Neuronal stem cell (in vitro differentiated cells): ENCODE measurements at regions not wholly inside any gene's neighbourhood (a gene's known extent, or its start where the extent isn't known, plus 50 kb on each side); places are given as distances from the start of the nearest gene placed in this dataset.
A peak's percentile ranks its signal among the peaks of the same experiment; 100 is the strongest.
"Not testable (repeated sequence)": the region's sequence is repeated elsewhere in the genome, so short reads cannot be mapped to it uniquely, and the experiment has no call there.

ENCODE experiments used
- DNase-seq: peaks from one replicate; pipeline ENCODE4 v3.0.0-alpha.2; 2013; ENCODE audit warnings: low spot score
- H2AFZ ChIP-seq: one replicate; pipeline ENCODE4 v1.6.1; 2013; ENCODE audit warnings: mild to moderate bottlenecking, low read length, inconsistent platforms
- H2AK5ac ChIP-seq: 2 replicates; pipeline ENCODE4 v1.6.1; 2013; ENCODE audit warnings: low read depth, mild to moderate bottlenecking, inconsistent platforms, low read length, moderate library complexity, mixed read lengths
- H2BK120ac ChIP-seq: 2 replicates; pipeline ENCODE4 v1.6.1; 2013; ENCODE audit warnings: low read depth, mild to moderate bottlenecking, inconsistent platforms, low read length, moderate library complexity, mixed read lengths
- H2BK12ac ChIP-seq: one replicate; pipeline ENCODE4 v1.6.1; 2013; ENCODE audit warnings: low read length, inconsistent platforms
- H2BK15ac ChIP-seq: 2 replicates; pipeline ENCODE4 v1.6.1; 2013; ENCODE audit warnings: mild to moderate bottlenecking, low read length, inconsistent platforms, mixed read lengths
- H2BK5ac ChIP-seq: one replicate; pipeline ENCODE4 v1.6.1; 2013; ENCODE audit warnings: inconsistent platforms, mild to moderate bottlenecking, low read length, moderate library complexity
- H3K14ac ChIP-seq: one replicate; pipeline ENCODE4 v1.6.1; 2013; ENCODE audit warnings: low read length, inconsistent platforms
- H3K18ac ChIP-seq: 2 replicates; pipeline ENCODE4 v1.6.1; 2013; ENCODE audit warnings: low read length, inconsistent platforms
- H3K23ac ChIP-seq: 2 replicates; pipeline ENCODE4 v1.6.1; 2013; ENCODE audit warnings: low read depth, mild to moderate bottlenecking, mixed read lengths, low read length, inconsistent platforms; ENCODE audit not compliant: poor library complexity
- H3K27ac ChIP-seq: replicated peaks from 3 replicates; pipeline ENCODE4 v1.5.1; 2013; ENCODE audit warnings: low read length, inconsistent platforms
- H3K27me3 ChIP-seq, 3 experiments: 2 replicates each; pipeline ENCODE4 v1.6.1; 2013; ENCODE audit warnings: low read length in 3 of 3, mild to moderate bottlenecking in 2 of 3, inconsistent platforms in 1 of 3, low read depth in 1 of 3, mixed read lengths in 1 of 3, moderate library complexity in 1 of 3; ENCODE audit not compliant: control insufficient read depth in 3 of 3, insufficient read depth in 3 of 3
- H3K36me3 ChIP-seq, 2 donors: replicated peaks in 1 of 2; 2 replicates each; pipeline ENCODE4 v1.6.1; 2013; ENCODE audit warnings: low read length in 2 of 2; ENCODE audit not compliant: control insufficient read depth in 2 of 2, insufficient read depth in 2 of 2
- H3K4ac ChIP-seq: 2 replicates; pipeline ENCODE4 v1.6.1; 2013; ENCODE audit warnings: inconsistent platforms, mild to moderate bottlenecking, low read length, moderate library complexity
- H3K4me1 ChIP-seq, 2 donors: 1 replicate in 1 of 2; 2 replicates in 1 of 2; pipeline ENCODE4 v1.6.1; 2013; ENCODE audit warnings: low read length in 2 of 2, low read depth in 1 of 2; ENCODE audit not compliant: control insufficient read depth in 2 of 2, insufficient read depth in 1 of 2
- H3K4me2 ChIP-seq: one replicate; pipeline ENCODE4 v1.6.1; 2013; ENCODE audit warnings: mild to moderate bottlenecking, low read length, inconsistent platforms; ENCODE audit not compliant: insufficient read depth, poor library complexity, severe bottlenecking
- H3K4me3 ChIP-seq, 2 donors: 2 replicates each; pipeline ENCODE4 v1.5.1; 2013; ENCODE audit warnings: low read length in 2 of 2, mild to moderate bottlenecking in 2 of 2, inconsistent platforms in 1 of 2, moderate library complexity in 1 of 2
- H3K79me1 ChIP-seq: one replicate; pipeline ENCODE4 v1.6.1; 2013; ENCODE audit warnings: low read depth, mild to moderate bottlenecking, inconsistent platforms, low read length, moderate library complexity
- H3K9ac ChIP-seq: one replicate; pipeline ENCODE4 v1.6.1; 2013; ENCODE audit warnings: mild to moderate bottlenecking, low read depth, low read length, inconsistent platforms; ENCODE audit not compliant: poor library complexity
- H3K9me3 ChIP-seq, 2 donors: replicated peaks in 1 of 2; 2 replicates each; pipeline versions ENCODE3 to v1.6.1; 2013; ENCODE audit warnings: low read length in 2 of 2, mild to moderate bottlenecking in 2 of 2, inconsistent platforms in 1 of 2, low read depth in 1 of 2, mixed read lengths in 1 of 2, moderate library complexity in 1 of 2; ENCODE audit not compliant: control insufficient read depth in 2 of 2, insufficient read depth in 1 of 2
- H4K8ac ChIP-seq: one replicate; pipeline ENCODE4 v1.6.1; 2013; ENCODE audit warnings: low read depth, mild to moderate bottlenecking, inconsistent platforms, low read length, moderate library complexity
- H4K91ac ChIP-seq: one replicate; pipeline ENCODE4 v1.6.1; 2013; ENCODE audit warnings: low read length, low read depth, mild to moderate bottlenecking, inconsistent platforms; ENCODE audit not compliant: poor library complexity
- WGBS, 2 donors: extraction: QIAGEN DNeasy Blood & Tissue Kit; methylation state at CpG; one replicate each; pipeline ENCODE4 v1.1.7; 2013; ENCODE audit warnings: missing lambda C conversion rate in 2 of 2, mixed read lengths in 1 of 2; ENCODE audit not compliant: insufficient read length in 2 of 2, insufficient replicate concordance in 1 of 2; ENCODE audit errors: extremely low coverage in 2 of 2; 5-methylcytosine and 5-hydroxymethylcytosine counted together

DNA sequence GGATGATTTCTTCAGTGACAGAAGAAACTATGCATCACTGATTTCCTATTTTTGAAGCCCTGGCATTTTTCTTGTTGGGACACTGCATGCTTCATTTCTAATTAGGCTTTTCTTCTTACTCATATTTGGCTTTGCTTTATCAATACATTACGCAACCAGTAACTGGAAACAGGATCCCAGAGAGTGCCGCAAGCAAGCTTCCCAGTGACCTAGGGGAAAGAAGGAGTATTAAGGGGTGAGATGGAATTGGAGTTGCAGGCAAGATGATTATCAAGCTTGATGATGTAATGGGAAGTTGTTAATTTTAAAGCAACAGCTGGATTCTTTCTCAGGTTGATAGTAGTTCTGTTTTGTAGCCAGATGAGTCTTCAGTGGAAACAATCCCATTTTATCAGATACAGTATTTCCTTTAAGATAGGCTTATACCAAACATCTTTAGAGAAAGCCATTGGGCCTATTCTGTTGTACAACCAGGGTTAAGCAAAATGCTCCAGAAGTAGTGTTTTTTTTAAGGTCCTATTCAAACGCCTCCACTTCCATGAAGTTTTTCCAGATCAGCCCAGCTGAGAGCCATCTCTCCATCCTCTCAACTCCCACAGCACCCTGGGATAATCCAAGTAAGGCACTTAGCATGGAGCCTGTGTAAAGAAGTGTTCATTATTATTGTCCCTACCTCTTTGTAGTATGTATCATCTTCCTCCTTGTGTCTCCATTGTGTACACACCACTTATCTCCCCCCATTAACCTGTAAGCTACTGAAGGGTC is 69.5 kb upstream of the GPR89A start:
- H3K9ac ChIP-seq, H3K36me3 ChIP-seq, H3K23ac ChIP-seq, H3K4ac ChIP-seq, H2BK5ac ChIP-seq, H2BK15ac ChIP-seq, H4K8ac ChIP-seq, H3K27ac ChIP-seq, DNase-seq, H3K4me1 ChIP-seq, H2BK120ac ChIP-seq, H4K91ac ChIP-seq, H3K18ac ChIP-seq, H3K4me2 ChIP-seq, H3K4me3 ChIP-seq, H3K79me1 ChIP-seq, H2AFZ ChIP-seq, H3K14ac ChIP-seq, H2AK5ac ChIP-seq, H2BK12ac ChIP-seq, H3K27me3 ChIP-seq, H3K9me3 ChIP-seq: not testable (repeated sequence)
- WGBS, 2 donors, result no CpG with 5 or more reads among the region's 3 CpGs

- H3K36me3 ChIP-seq, H3K4me3 ChIP-seq, DNase-seq, H3K9ac ChIP-seq, H2AK5ac ChIP-seq, H4K91ac ChIP-seq, H2BK120ac ChIP-seq, H2BK12ac ChIP-seq, H2BK15ac ChIP-seq, H4K8ac ChIP-seq, H3K4me2 ChIP-seq, H3K23ac ChIP-seq, H3K14ac ChIP-seq, H3K27me3 ChIP-seq, H3K79me1 ChIP-seq, H3K4ac ChIP-seq, H3K9me3 ChIP-seq, H2AFZ ChIP-seq, H3K27ac ChIP-seq, H3K18ac ChIP-seq, H3K4me1 ChIP-seq, H2BK5ac ChIP-seq: not testable (repeated sequence)
- WGBS, 2 donors, result no CpG with 5 or more reads among the region's 2 CpGs
Observed at GRCh38 chr1:145537003-145537402, 70.8 kb upstream of the GPR89A start.

DNA sequence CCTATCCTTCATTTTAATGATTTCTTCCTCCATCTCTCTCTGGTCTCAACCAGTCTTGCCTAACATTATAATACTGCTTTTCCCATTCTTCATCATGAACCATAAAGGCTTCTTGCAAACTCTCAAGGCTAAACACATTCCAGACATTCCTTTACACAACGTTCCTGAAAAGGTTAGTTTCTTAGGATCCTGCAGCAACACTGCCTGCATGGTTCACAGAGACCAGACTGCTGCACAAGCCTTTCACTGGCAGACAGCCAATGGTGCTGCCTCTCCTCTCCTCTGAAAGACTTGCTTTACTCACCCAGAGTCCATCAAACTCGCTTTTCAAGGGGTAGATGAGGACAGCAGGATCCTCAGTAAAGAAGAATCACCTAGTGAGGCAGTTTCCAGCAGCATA is 72.3 kb upstream of the GPR89A start:
- H3K27me3 ChIP-seq, H3K23ac ChIP-seq, H2BK5ac ChIP-seq, H2BK120ac ChIP-seq, H3K79me1 ChIP-seq, H3K4ac ChIP-seq, H4K8ac ChIP-seq, H3K4me1 ChIP-seq, H2BK12ac ChIP-seq, H2BK15ac ChIP-seq, H3K14ac ChIP-seq, H4K91ac ChIP-seq, H3K4me2 ChIP-seq, H3K4me3 ChIP-seq, H3K9me3 ChIP-seq, H3K18ac ChIP-seq, H3K36me3 ChIP-seq, H3K9ac ChIP-seq, H2AK5ac ChIP-seq: not testable (repeated sequence)
- WGBS, 2 donors, result no CpG with 5 or more reads among the region's 2 CpGs
- peak; percentile 58 for DNase-seq
- Histone ChIP-seq H3K27ac (peak overlapping the region; percentile 79), H2AFZ (peak overlapping the region; percentile 72)

- H3K4ac ChIP-seq, H2BK12ac ChIP-seq, H2BK120ac ChIP-seq, H3K9ac ChIP-seq, H3K27me3 ChIP-seq, H3K4me3 ChIP-seq, DNase-seq, H3K18ac ChIP-seq, H4K8ac ChIP-seq, H3K4me2 ChIP-seq, H2AFZ ChIP-seq, H4K91ac ChIP-seq, H3K27ac ChIP-seq, H3K4me1 ChIP-seq, H2BK15ac ChIP-seq, H3K9me3 ChIP-seq, H2BK5ac ChIP-seq, H3K36me3 ChIP-seq, H2AK5ac ChIP-seq, H3K14ac ChIP-seq, H3K79me1 ChIP-seq, H3K23ac ChIP-seq: not testable (repeated sequence)
- WGBS, 2 donors, result no CpG with 5 or more reads among the region's 1 CpG
Observed at GRCh38 chr1:145528068-145528564, 79.7 kb upstream of the GPR89A start.
